SK-N-DZ (cell line): ENCODE measurements at regions not wholly inside any gene's neighbourhood (a gene's known extent, or its start where the extent isn't known, plus 50 kb on each side); places are given as distances from the start of the nearest gene placed in this dataset.
"Not testable (repeated sequence)": the region's sequence is repeated elsewhere in the genome, so short reads cannot be mapped to it uniquely, and the experiment has no call there.

Experiments
- DNase-seq: peaks from one replicate; pipeline ENCODE4 v3.0.0-alpha.2; 2015; ENCODE audit warnings: low spot score

- DNase-seq: no peak
Measured at GRCh38 chr4:154164931-154165839, 326.4 kb downstream of the DCHS2 start.

GRCh38 chr4:154160519-154161301 is 330.9 kb downstream of the DCHS2 start:
- no peak for DNase-seq

GRCh38 chr4:154158361-154159155 is 333.0 kb downstream of the DCHS2 start:
- DNase-seq: no peak

- no peak for DNase-seq
Measured at GRCh38 chr4:154152546-154152945, 339.1 kb downstream of the DCHS2 start.

- DNase-seq: not testable (repeated sequence)
Measured at GRCh38 chr4:154149236-154149635, 342.4 kb downstream of the DCHS2 start.

GRCh38 chr4:154143720-154144119 is 347.9 kb downstream of the DCHS2 start:
- DNase-seq: no peak

GRCh38 chr4:154142664-154143063 is 348.9 kb downstream of the DCHS2 start:
- DNase-seq: no peak

GRCh38 chr4:154140869-154141268 is 350.7 kb downstream of the DCHS2 start:
- DNase-seq: no peak

GRCh38 chr4:154137320-154137905 is 348.5 kb upstream of the SFRP2 start:
- DNase-seq: no peak

- DNase-seq: no peak
Measured at GRCh38 chr4:154135576-154135975, 346.7 kb upstream of the SFRP2 start.

- DNase-seq: no peak
Measured at GRCh38 chr4:154132406-154132805, 343.5 kb upstream of the SFRP2 start.

GRCh38 chr4:154126276-154126675 is 337.4 kb upstream of the SFRP2 start:
- no peak for DNase-seq

GRCh38 chr4:154125340-154125739 is 336.5 kb upstream of the SFRP2 start:
- DNase-seq: no peak

GRCh38 chr4:154124539-154125255 is 335.8 kb upstream of the SFRP2 start:
- DNase-seq: no peak

- no peak for DNase-seq
Measured at GRCh38 chr4:154123897-154124296, 335.0 kb upstream of the SFRP2 start.

- DNase-seq: no peak
Measured at GRCh38 chr4:154120690-154121345, 331.9 kb upstream of the SFRP2 start.

- DNase-seq: no peak
Measured at GRCh38 chr4:154120006-154120676, 331.3 kb upstream of the SFRP2 start.

GRCh38 chr4:154119317-154119716 is 330.4 kb upstream of the SFRP2 start:
- DNase-seq: no peak

GRCh38 chr4:154117726-154118125 is 328.8 kb upstream of the SFRP2 start:
- not testable (repeated sequence) for DNase-seq

- no peak for DNase-seq
Measured at GRCh38 chr4:154107337-154107736, 318.5 kb upstream of the SFRP2 start.
